Amygdala (tissue), 56 donors: ENCODE measurements at regions not wholly inside any gene's neighbourhood (a gene's known extent, or its start where the extent isn't known, plus 50 kb on each side); places are given as distances from the start of the nearest gene placed in this dataset.

ENCODE experiments used
- DNase-seq, 56 donors: peaks; one replicate each; lab custom pipeline; 2025; lab: John Stamatoyannopoulos, UW

- DNase-seq, result no peak
Observed at GRCh38 chr4:10212400-10212799, 95.8 kb upstream of the WDR1 start.

- no peak for DNase-seq
Observed at GRCh38 chr4:10207116-10207515, 90.5 kb upstream of the WDR1 start.

- DNase-seq, result no peak
Observed at GRCh38 chr4:10205223-10205622, 88.6 kb upstream of the WDR1 start.

- no peak for DNase-seq
Observed at GRCh38 chr4:10204401-10205058, 87.9 kb upstream of the WDR1 start.

GRCh38 chr4:10203851-10204250, 87.3 kb upstream of the WDR1 start:
- no peak for DNase-seq

GRCh38 chr4:10201381-10202223, 85.0 kb upstream of the WDR1 start:
- no peak for DNase-seq

GRCh38 chr4:10200869-10201268, 84.3 kb upstream of the WDR1 start:
- no peak for DNase-seq

GRCh38 chr4:10198365-10198764, 81.8 kb upstream of the WDR1 start:
- DNase-seq, result no peak

- no peak for DNase-seq
Observed at GRCh38 chr4:10197952-10198351, 81.4 kb upstream of the WDR1 start.

- no peak for DNase-seq
Observed at GRCh38 chr4:10196191-10196590, 79.6 kb upstream of the WDR1 start.

GRCh38 chr4:10192331-10192730, 75.7 kb upstream of the WDR1 start:
- no peak for DNase-seq

GRCh38 chr4:10188400-10189004, 71.9 kb upstream of the WDR1 start:
- no peak for DNase-seq

- DNase-seq, result peak in 2 of 56 donors; percentile 6 to 10
Observed at GRCh38 chr4:10186228-10187214, 69.9 kb upstream of the WDR1 start.

GRCh38 chr4:10185518-10186227, 69.1 kb upstream of the WDR1 start:
- DNase-seq, result no peak

- no peak for DNase-seq
Observed at GRCh38 chr4:10184501-10184938, 67.9 kb upstream of the WDR1 start.

- DNase-seq, result no peak
Observed at GRCh38 chr4:10184041-10184440, 67.4 kb upstream of the WDR1 start.

GRCh38 chr4:10183462-10183861, 66.9 kb upstream of the WDR1 start:
- no peak for DNase-seq

- no peak for DNase-seq
Observed at GRCh38 chr4:10182446-10183424, 66.1 kb upstream of the WDR1 start.
